HG03558 (cell line): ENCODE measurements at regions not wholly inside any gene's neighbourhood (a gene's known extent, or its start where the extent isn't known, plus 50 kb on each side); places are given as distances from the start of the nearest gene placed in this dataset.

ENCODE experiments used
- ATAC-seq: cut with Tn5 transposase; IDR thresholded peaks from one replicate; pipeline ENCODE4 v1.9.1; 2021; ENCODE audit warnings: moderate number of reproducible peaks; ENCODE audit not compliant: unreplicated experiment; ENCODE audit errors: extremely low read depth

GRCh38 chr5:52491071-52491787 lies 296.5 kb upstream of the ITGA1 start:
- no peak for ATAC-seq

DNA sequence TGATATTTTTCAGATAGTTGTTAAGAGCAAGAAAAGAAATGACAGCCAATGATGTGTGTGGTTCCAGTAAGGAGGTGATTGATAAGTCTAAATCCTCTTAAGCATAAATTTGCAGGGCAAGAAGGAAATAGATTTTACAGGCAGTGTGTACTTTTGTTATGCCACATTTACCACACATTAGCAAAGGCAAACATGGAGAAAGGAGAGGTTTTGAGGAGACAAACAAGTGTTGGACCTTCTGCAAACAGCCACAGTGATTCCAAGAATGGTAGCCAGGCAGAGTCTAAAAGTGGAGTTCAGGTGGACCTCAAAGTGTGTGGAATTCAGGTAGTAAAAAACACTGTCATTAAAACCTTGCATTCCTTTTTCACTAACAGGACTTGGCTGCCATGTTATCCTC lies 295.9 kb upstream of the ITGA1 start:
- no peak for ATAC-seq

DNA sequence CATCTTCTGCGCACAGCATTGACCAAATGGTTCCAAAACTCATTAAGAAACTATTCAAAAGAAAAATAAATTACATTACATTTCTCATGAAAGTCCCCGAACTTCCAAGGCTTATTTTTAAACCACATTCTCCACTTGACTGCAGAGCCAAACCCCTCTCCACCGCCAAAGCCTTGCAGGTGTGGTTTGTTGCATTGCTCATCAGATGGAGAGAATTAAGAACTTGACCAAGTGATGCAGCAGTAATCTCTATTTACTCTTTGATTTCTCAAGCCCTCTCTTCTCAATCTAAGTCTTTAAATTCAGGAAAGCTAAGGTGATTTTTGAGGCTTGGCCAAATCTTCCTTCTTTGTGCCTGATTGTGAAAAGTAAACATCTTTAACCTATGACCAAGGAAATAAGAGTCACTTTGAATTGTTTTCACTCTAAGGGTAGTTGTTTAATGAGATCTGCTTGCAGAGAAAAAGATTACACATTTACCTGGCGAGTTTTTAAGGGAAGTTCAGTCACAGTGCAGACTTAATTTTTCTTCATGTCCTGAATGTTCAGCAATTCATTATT lies 290.5 kb upstream of the ITGA1 start:
- no peak for ATAC-seq

- ATAC-seq, result no peak
These were observed 289.1 kb upstream of the ITGA1 start for GRCh38 chr5:52498607-52499006.

DNA sequence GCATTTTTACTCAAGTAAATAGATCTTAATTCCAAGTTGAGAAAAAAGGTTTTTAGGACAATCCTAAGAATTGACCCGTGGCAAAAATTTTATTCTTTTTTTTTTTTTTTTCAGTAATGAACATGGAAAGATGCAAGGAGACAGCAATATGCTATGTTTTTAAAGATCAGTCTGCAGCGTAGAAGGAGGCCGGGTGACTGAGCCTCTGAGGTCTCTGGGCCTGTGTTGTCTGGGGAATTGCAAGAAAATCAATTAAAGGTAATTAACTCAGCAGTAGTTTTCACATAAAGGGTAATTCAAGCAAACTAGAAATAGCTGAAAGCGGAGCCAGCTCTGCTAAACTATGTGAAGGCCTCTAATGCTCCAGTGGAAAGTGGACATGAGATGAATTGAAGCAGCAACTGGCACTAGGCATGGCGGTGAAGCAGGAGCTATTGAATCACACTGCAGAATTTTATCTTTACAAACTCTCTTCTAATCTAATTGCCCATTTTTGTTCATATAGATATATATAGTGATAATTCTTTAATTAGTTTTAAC lies 285.2 kb upstream of the ITGA1 start:
- ATAC-seq, result no peak

- no peak for ATAC-seq
These were observed 283.0 kb upstream of the ITGA1 start for GRCh38 chr5:52504584-52505240.

- ATAC-seq, result no peak
These were observed 270.0 kb upstream of the ITGA1 start for GRCh38 chr5:52517667-52518066.

DNA sequence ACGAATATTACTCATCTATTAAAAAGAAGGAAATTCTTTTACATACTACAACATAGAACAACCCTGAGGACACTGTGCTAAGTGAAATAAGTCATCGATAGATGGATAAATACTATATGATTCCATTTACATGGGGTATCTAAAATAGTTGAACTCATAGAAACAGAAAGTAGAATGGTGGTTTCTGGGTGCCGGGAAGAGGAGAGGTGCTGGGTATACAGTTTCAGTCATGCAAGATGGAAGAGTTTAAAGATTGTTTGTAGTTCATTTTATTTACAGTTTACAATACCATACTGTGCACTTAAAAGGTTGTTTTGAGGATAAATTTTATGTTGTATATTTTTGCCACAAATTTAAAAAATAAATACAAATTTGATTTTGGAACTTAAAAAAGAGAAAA lies 267.5 kb upstream of the ITGA1 start:
- ATAC-seq, result no peak

GRCh38 chr5:52521236-52521635 lies 266.5 kb upstream of the ITGA1 start:
- ATAC-seq, result no peak

- no peak for ATAC-seq
These were observed 264.0 kb upstream of the ITGA1 start for GRCh38 chr5:52523701-52524100.

DNA sequence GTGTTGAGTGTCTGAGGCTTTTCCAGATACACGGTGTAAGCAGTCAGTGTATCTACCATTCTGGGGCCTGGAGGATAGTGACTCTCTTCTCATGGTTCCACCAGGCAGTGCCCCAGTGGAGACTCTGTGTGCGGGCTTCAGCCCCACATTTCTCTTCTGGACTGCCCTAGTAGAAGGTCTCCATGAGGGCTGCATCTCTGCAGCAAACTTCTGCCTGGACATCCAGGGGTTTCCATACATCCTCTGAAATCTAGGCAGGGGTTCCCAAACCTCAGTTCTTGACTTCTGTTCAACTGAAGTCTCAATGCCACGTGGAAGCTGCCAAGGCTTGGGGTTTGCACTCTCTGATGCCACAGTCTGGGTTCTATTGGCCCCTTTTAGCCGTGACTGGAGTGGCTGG lies 256.6 kb upstream of the ITGA1 start:
- no peak for ATAC-seq

- ATAC-seq, result no peak
These were observed 244.1 kb upstream of the ITGA1 start for GRCh38 chr5:52543594-52543993.

GRCh38 chr5:52544738-52545137 lies 243.0 kb upstream of the ITGA1 start:
- no peak for ATAC-seq

DNA sequence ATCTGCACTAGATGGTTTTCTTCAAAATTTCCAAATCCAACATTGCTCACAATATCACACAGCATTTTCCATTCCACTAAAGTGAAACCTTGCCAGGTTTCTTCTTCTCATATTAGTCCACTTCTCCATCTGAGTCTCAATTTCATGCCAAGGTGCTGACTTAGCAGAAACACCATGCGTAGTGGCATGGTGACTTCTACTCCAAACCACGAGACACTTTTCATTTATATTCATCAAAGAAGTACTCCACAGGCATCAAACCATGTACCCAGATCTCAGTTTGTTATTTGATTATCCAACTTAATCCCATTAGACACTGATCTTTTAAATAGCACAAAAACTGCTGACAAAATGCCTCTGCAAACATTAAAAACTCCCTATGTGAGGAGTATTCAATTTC lies 233.4 kb upstream of the ITGA1 start:
- no peak for ATAC-seq

DNA sequence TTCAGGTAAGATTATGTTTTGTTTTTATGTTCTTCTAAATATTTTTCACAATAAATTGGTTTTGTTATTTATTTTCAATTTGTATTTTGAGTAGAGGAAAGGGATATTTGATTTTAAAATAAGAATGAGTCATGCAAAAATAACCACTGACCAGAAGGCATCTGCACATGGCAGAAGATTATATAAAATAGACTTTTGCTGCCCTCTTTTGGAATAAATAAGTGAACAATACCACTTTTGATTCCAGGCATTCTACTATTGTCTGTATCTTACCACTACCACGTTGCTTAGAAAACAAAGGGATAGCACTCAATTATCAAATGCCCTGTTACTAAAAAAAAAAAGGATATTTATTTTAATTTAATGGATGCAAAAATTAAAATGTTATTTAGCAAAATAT lies 227.3 kb upstream of the ITGA1 start:
- no peak for ATAC-seq

DNA sequence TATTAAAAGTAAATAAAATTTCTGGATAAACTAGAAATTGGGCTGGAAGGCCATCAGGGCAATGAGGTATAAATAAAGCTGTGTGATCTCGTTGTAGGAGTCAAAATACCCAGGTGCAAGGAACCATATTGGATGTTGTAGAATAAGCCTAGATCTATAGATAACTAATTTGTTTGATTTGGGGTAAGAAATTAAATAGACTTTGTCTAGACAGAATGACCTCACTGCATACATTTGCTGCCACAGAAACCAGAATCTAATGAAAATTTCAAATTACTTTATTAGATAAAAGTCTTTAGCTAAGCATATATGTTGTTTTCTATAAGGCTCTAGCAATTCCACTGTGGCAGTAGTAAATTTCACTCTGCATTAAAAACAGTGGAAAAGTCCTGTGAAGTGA lies 225.2 kb upstream of the ITGA1 start:
- ATAC-seq, result no peak

- ATAC-seq, result no peak
These were observed 223.1 kb upstream of the ITGA1 start for GRCh38 chr5:52564587-52564986.

- ATAC-seq, result no peak
These were observed 210.2 kb upstream of the ITGA1 start for GRCh38 chr5:52577546-52577945.

GRCh38 chr5:52579391-52579790 lies 208.3 kb upstream of the ITGA1 start:
- ATAC-seq, result no peak

DNA sequence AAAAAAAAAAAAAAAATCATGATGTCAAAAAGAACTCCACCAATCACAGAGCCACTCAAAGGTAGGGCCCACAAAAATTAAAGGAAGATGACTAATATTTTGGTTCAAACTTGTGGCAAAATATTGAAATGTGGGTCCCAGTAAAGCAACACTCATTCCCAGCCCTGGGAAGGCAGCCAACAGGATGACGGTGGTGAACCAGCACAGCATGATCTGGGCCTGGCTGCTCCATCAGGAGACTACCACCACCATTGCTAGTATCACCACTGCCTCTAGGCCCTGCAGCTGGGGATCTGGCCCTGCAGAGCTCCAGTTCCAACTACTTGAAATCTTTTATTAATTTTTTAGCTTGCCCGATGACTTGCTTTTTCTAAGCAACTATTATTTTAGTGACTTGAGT lies 206.8 kb upstream of the ITGA1 start:
- no peak for ATAC-seq

GRCh38 chr5:52582313-52582712 lies 205.4 kb upstream of the ITGA1 start:
- no peak for ATAC-seq

GRCh38 chr5:52587131-52587530 lies 200.6 kb upstream of the ITGA1 start:
- no peak for ATAC-seq
